PC-3 (cell line): ENCODE measurements at regions not wholly inside any gene's neighbourhood (a gene's known extent, or its start where the extent isn't known, plus 50 kb on each side); places are given as distances from the start of the nearest gene placed in this dataset.

ENCODE experiments used
- ATAC-seq: fragments of 200-7000 bp; cut with Tn5 transposase; 2 replicates; pipeline ENCODE4 v1.9.1; 2020; ENCODE audit warnings: mild to moderate bottlenecking, moderate library complexity
- BruUV-seq: library from RNA; stranded (reverse); fragments of 400-500 nt; replicated peaks from 2 replicates; lab custom pipeline; 2021; lab: Mats Ljungman, UMichigan
- CTCF ChIA-PET: fragments of 300-600 bp; sonication (Branson Sonifier 250); formaldehyde crosslinking; loops from one replicate; lab custom pipeline; 2022; ENCODE audit warnings: antibody characterized with exemption; lab: Charles Lee
- POLR2A ChIA-PET: fragments of 300-600 bp; sonication (Branson Sonifier 250); formaldehyde crosslinking; loops from one replicate; lab custom pipeline; 2022; ENCODE audit warnings: antibody characterized with exemption; ENCODE audit not compliant: unreplicated experiment; lab: Charles Lee
- DNase-seq: peaks from one replicate; pipeline ENCODE4 v3.0.0-alpha.2; 2015
- H2AFZ ChIP-seq: fragments of 300-600 bp; sonication (generic); 2 replicates; pipeline ENCODE4 v1.6.0; 2016; ENCODE audit warnings: antibody characterized with exemption, low read length
- H3F3A ChIP-seq: fragments of 300-600 bp; sonication (generic); one replicate; pipeline ENCODE4 v1.6.0; 2017; ENCODE audit warnings: antibody characterized with exemption, low read length, control low read depth, mild to moderate bottlenecking; ENCODE audit not compliant: unreplicated experiment
- H3K27ac ChIP-seq: fragments of 300-600 bp; sonication (generic); 2 replicates; pipeline ENCODE4 v1.5.1; 2016; ENCODE audit warnings: mild to moderate bottlenecking, low read length
- H3K27me3 ChIP-seq: fragments of 300-600 bp; sonication (generic); 2 replicates; pipeline ENCODE4 v1.6.1; 2016; ENCODE audit warnings: low read length, mixed read lengths
- H3K36me3 ChIP-seq: fragments of 300-600 bp; sonication (generic); 2 replicates; pipeline ENCODE4 v1.6.1; 2016; ENCODE audit warnings: low read depth, mixed run types, low read length, mixed read lengths
- H3K4me1 ChIP-seq: fragments of 300-600 bp; sonication (generic); 2 replicates; pipeline ENCODE4 v1.5.1; 2016; ENCODE audit warnings: low read length; ENCODE audit not compliant: insufficient read depth
- H3K4me2 ChIP-seq: fragments of 300-600 bp; sonication (generic); 2 replicates; pipeline ENCODE4 v1.6.0; 2016; ENCODE audit warnings: low read length
- H3K4me3 ChIP-seq: fragments of 300-600 bp; sonication (generic); 2 replicates; pipeline ENCODE4 v1.5.1; 2016; ENCODE audit warnings: mild to moderate bottlenecking, low read length, mixed read lengths
- H3K79me2 ChIP-seq: fragments of 300-600 bp; sonication (generic); 2 replicates; pipeline ENCODE4 v1.6.1; 2017; ENCODE audit warnings: low read length, mixed read lengths
- H3K9ac ChIP-seq: fragments of 300-600 bp; sonication (generic); 2 replicates; pipeline ENCODE4 v1.6.0; 2016; ENCODE audit warnings: mild to moderate bottlenecking, low read length
- H3K9me2 ChIP-seq: fragments of 300-600 bp; sonication (generic); replicated peaks from 2 replicates; pipeline ENCODE4 v1.6.1; 2016; ENCODE audit warnings: mixed run types, low read length, mixed read lengths
- H3K9me3 ChIP-seq: fragments of 300-600 bp; sonication (generic); 2 replicates; pipeline ENCODE4 v1.6.1; 2016; ENCODE audit warnings: low read length, mixed read lengths
- H4K20me1 ChIP-seq: fragments of 300-600 bp; sonication (generic); 2 replicates; pipeline ENCODE4 v1.6.1; 2016; ENCODE audit warnings: low read length, mixed read lengths
- CTCF ChIP-seq: fragments of 300-600 bp; sonication (generic); conservative IDR thresholded peaks from 2 replicates; pipeline ENCODE4 v1.5.1; 2017; ENCODE audit warnings: antibody characterized with exemption, low read depth, mild to moderate bottlenecking, low read length
- EZH2 ChIP-seq: fragments of 300-600 bp; sonication (generic); IDR thresholded peaks from one replicate; pipeline ENCODE4 v1.6.1; 2017; ENCODE audit warnings: antibody characterized with exemption, mild to moderate bottlenecking, low read length; ENCODE audit not compliant: unreplicated experiment
- EZH2phosphoT487 ChIP-seq: fragments of 300-600 bp; sonication (generic); IDR thresholded peaks from 2 replicates; pipeline ENCODE4 v1.6.1; 2018; ENCODE audit warnings: mild to moderate bottlenecking, antibody characterized with exemption, low read length, borderline replicate concordance
- intact Hi-C: fragments of 100-400 bp; cut with micrococcal nuclease; formaldehyde crosslinking; loops from 2 replicates; pipeline ENCODE4 v1.9.0; 2023

DNA sequence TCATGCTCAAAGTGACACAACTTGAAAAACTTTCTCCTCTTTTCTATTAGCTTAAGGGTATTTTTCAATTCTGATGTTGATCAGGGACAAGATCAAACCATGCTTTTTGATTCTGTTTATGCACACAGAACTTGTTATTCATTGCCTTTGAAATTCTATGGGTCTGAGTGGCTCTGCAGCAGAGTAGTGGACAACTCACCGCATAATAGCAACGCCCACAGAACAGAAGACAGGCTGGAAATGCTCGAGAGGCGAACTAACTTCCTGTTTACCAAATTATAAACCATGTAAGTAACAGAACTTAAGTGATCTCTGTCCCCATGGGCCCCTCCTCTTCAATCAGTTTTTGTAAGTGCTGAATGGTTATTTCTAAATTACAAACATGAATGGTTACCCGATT, 131.2 kb downstream of the CBLN2 start:
- DNase-seq: no peak
- Histone ChIP-seq H2AFZ (no peak overlapping the region), H3K79me2 (no peaks in the 10 kb centered on the region), H3K4me3 (no peak overlapping the region), H3K9me2 (no peaks in the 10 kb centered on the region), H3K27me3 (no peaks in the 10 kb centered on the region), H3K9ac (no peak overlapping the region), H4K20me1 (no peaks in the 10 kb centered on the region), H3K36me3 (no peaks in the 10 kb centered on the region), H3K4me1 (no peaks in the 10 kb centered on the region), H3K9me3 (no peaks in the 10 kb centered on the region; the same call in 1 of the 2 replicates), H3F3A (no peaks in the 10 kb centered on the region), H3K4me2 (no peak overlapping the region), H3K27ac (no peak overlapping the region)
- BruUV-seq: no TSS peak
- ChIA-PET POLR2A (no interaction called here), CTCF (no interaction called here)
- no peak for TF ChIP-seq EZH2
- no peak for TF ChIP-seq CTCF
- TF ChIP-seq EZH2phosphoT487: no peak
- ATAC-seq: no peak
- intact Hi-C loops: no loop called here

- DNase-seq (no peak), ATAC-seq (no peak)
- ChIA-PET CTCF (no interaction called here), POLR2A (no interaction called here)
- no peak overlapping the region for H3K27ac ChIP-seq
- H3K4me2 ChIP-seq: no peak overlapping the region
- no peaks in the 10 kb centered on the region for H3K9me2 ChIP-seq
- no peaks in the 10 kb centered on the region for H3K4me1 ChIP-seq
- TF ChIP-seq EZH2: no peak
- no peak for TF ChIP-seq CTCF
- no peak for TF ChIP-seq EZH2phosphoT487
- no peak overlapping the region for H3K9ac ChIP-seq
- intact Hi-C loops: no loop called here
- no peaks in the 10 kb centered on the region for H4K20me1 ChIP-seq
- no TSS peak for BruUV-seq
- H3K27me3 ChIP-seq: no peaks in the 10 kb centered on the region
- H3K79me2 ChIP-seq: no peaks in the 10 kb centered on the region
- H3K36me3 ChIP-seq: no peaks in the 10 kb centered on the region
- no peak overlapping the region for H3K4me3 ChIP-seq
- H3K9me3 ChIP-seq: no peaks in the 10 kb centered on the region; the same call in none of the 2 replicates
- H3F3A ChIP-seq: no peaks in the 10 kb centered on the region
- no peak overlapping the region for H2AFZ ChIP-seq
These were observed 132.9 kb downstream of the CBLN2 start for GRCh38 chr18:72411261-72411660.

DNA sequence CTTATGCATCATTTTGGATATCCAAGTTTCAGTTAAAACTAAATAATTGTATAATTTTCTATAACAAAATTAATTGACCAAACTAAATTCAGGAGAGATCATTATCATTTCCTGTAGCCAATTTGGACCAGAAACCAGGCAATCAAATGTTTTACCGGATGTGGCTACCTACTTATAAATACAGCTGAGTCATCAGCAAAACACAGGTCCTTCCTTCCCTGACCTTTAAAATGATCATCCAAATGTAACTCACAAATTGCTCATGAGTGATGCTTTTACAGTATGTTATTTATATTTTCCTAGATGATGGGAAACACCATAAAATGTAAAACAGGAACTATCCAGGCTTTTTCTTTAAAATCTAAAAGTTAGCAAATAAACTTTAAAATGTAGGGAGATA, 133.7 kb downstream of the CBLN2 start:
- Histone ChIP-seq H3K4me2 (no peak overlapping the region), H3K36me3 (no peaks in the 10 kb centered on the region), H4K20me1 (no peaks in the 10 kb centered on the region), H3K27me3 (no peaks in the 10 kb centered on the region), H3K9me2 (no peaks in the 10 kb centered on the region), H3K4me3 (no peak overlapping the region), H3K4me1 (no peaks in the 10 kb centered on the region), H3F3A (no peaks in the 10 kb centered on the region), H3K79me2 (no peaks in the 10 kb centered on the region), H3K27ac (no peak overlapping the region), H2AFZ (no peak overlapping the region), H3K9ac (no peak overlapping the region), H3K9me3 (no peaks in the 10 kb centered on the region; the same call in none of the 2 replicates)
- no TSS peak for BruUV-seq
- TF ChIP-seq EZH2phosphoT487 (no peak), CTCF (no peak), EZH2 (no peak)
- ChIA-PET POLR2A (no interaction called here), CTCF (no interaction called here)
- peak; percentile 27 for DNase-seq
- ATAC-seq: peak; percentile 64
- intact Hi-C loops: no loop called here
